ENCODE measurements at regions not wholly inside any gene's neighbourhood (a gene's known extent, or its start where the extent isn't known, plus 50 kb on each side); places are given as distances from the start of the nearest gene placed in this dataset.
"Not testable (repeated sequence)": the region's sequence is repeated elsewhere in the genome, so short reads cannot be mapped to it uniquely, and the experiment has no call there.

GRCh38 chr10:130964771-130965170 is 346.8 kb downstream of the TCERG1L start:
- H3K4me1 Mint-ChIP-seq (ENCODE audit: low read depth), result no peaks in the 10 kb centered on the region
- no peak overlapping the region for H3K27ac Mint-ChIP-seq
- no peak for DNase-seq (ENCODE audit: low spot score)
- no peaks in the 10 kb centered on the region for H3K9me3 Mint-ChIP-seq
- H3K36me3 Mint-ChIP-seq (ENCODE audit: low read depth), result no peaks in the 10 kb centered on the region
- H3K27me3 Mint-ChIP-seq (ENCODE audit: low read depth), result no peaks in the 10 kb centered on the region
- H3K4me3 Mint-ChIP-seq (ENCODE audit: low read depth), result no peak overlapping the region
- intact Hi-C loops (cut with micrococcal nuclease), result no loop called here

- no peaks in the 10 kb centered on the region for H3K27me3 Mint-ChIP-seq (ENCODE audit: low read depth)
- H3K4me1 Mint-ChIP-seq (ENCODE audit: low read depth), result no peaks in the 10 kb centered on the region
- H3K9me3 Mint-ChIP-seq, result no peaks in the 10 kb centered on the region
- no peak overlapping the region for H3K27ac Mint-ChIP-seq
- no peak for DNase-seq (ENCODE audit: low spot score)
- no peak overlapping the region for H3K4me3 Mint-ChIP-seq (ENCODE audit: low read depth)
- intact Hi-C loops (cut with micrococcal nuclease), result no loop called here
- no peaks in the 10 kb centered on the region for H3K36me3 Mint-ChIP-seq (ENCODE audit: low read depth)
Measured at GRCh38 chr10:130967161-130967560, 344.4 kb downstream of the TCERG1L start.

- no peak for DNase-seq (ENCODE audit: low spot score)
- H3K9me3 Mint-ChIP-seq, result no peaks in the 10 kb centered on the region
- no peak overlapping the region for H3K4me3 Mint-ChIP-seq (ENCODE audit: low read depth)
- no peaks in the 10 kb centered on the region for H3K4me1 Mint-ChIP-seq (ENCODE audit: low read depth)
- H3K27me3 Mint-ChIP-seq (ENCODE audit: low read depth), result no peaks in the 10 kb centered on the region
- intact Hi-C loops (cut with micrococcal nuclease), result no loop called here
- H3K27ac Mint-ChIP-seq, result no peak overlapping the region
- no peaks in the 10 kb centered on the region for H3K36me3 Mint-ChIP-seq (ENCODE audit: low read depth)
Measured at GRCh38 chr10:130967784-130968183, 343.7 kb downstream of the TCERG1L start.

GRCh38 chr10:130968511-130968910 is 343.0 kb downstream of the TCERG1L start:
- Mint-ChIP-seq H3K36me3 (ENCODE audit: low read depth) (no peaks in the 10 kb centered on the region), H3K9me3 (no peaks in the 10 kb centered on the region), H3K4me1 (ENCODE audit: low read depth) (no peaks in the 10 kb centered on the region), H3K27ac (no peak overlapping the region), H3K4me3 (ENCODE audit: low read depth) (no peak overlapping the region), H3K27me3 (ENCODE audit: low read depth) (no peaks in the 10 kb centered on the region)
- DNase-seq (ENCODE audit: low spot score), result no peak
- intact Hi-C loops (cut with micrococcal nuclease), result no loop called here

GRCh38 chr10:130968964-130969363 is 342.6 kb downstream of the TCERG1L start:
- intact Hi-C loops (cut with micrococcal nuclease), result no loop called here
- H3K27me3 Mint-ChIP-seq (ENCODE audit: low read depth), result no peaks in the 10 kb centered on the region
- DNase-seq (ENCODE audit: low spot score), result no peak
- no peaks in the 10 kb centered on the region for H3K36me3 Mint-ChIP-seq (ENCODE audit: low read depth)
- H3K27ac Mint-ChIP-seq, result no peak overlapping the region
- H3K9me3 Mint-ChIP-seq, result no peaks in the 10 kb centered on the region
- H3K4me3 Mint-ChIP-seq (ENCODE audit: low read depth), result no peak overlapping the region
- H3K4me1 Mint-ChIP-seq (ENCODE audit: low read depth), result no peaks in the 10 kb centered on the region

GRCh38 chr10:130969700-130970099 is 341.8 kb downstream of the TCERG1L start:
- no peak for DNase-seq (ENCODE audit: low spot score)
- H3K27me3 Mint-ChIP-seq (ENCODE audit: low read depth), result no peaks in the 10 kb centered on the region
- intact Hi-C loops (cut with micrococcal nuclease), result no loop called here

GRCh38 chr10:130970341-130971122 is 341.0 kb downstream of the TCERG1L start:
- H3K27ac Mint-ChIP-seq, result no peak overlapping the region
- no peaks in the 10 kb centered on the region for H3K36me3 Mint-ChIP-seq (ENCODE audit: low read depth)
- DNase-seq (ENCODE audit: low spot score), result no peak
- intact Hi-C loops (cut with micrococcal nuclease), result no loop called here
- H3K4me1 Mint-ChIP-seq (ENCODE audit: low read depth), result no peaks in the 10 kb centered on the region
- H3K9me3 Mint-ChIP-seq, result no peaks in the 10 kb centered on the region
- no peak overlapping the region for H3K4me3 Mint-ChIP-seq (ENCODE audit: low read depth)
- no peaks in the 10 kb centered on the region for H3K27me3 Mint-ChIP-seq (ENCODE audit: low read depth)

More at GRCh38 chr10:130969700-130970099, 341.8 kb downstream of the TCERG1L start:
- no peak overlapping the region for H3K27ac Mint-ChIP-seq
- no peaks in the 10 kb centered on the region for H3K4me1 Mint-ChIP-seq (ENCODE audit: low read depth)
- H3K4me3 Mint-ChIP-seq (ENCODE audit: low read depth), result no peak overlapping the region
- no peaks in the 10 kb centered on the region for H3K36me3 Mint-ChIP-seq (ENCODE audit: low read depth)
- H3K9me3 Mint-ChIP-seq, result no peaks in the 10 kb centered on the region

- Mint-ChIP-seq H3K4me1 (ENCODE audit: low read depth) (no peaks in the 10 kb centered on the region), H3K9me3 (no peaks in the 10 kb centered on the region), H3K27ac (no peak overlapping the region), H3K27me3 (ENCODE audit: low read depth) (no peaks in the 10 kb centered on the region), H3K4me3 (ENCODE audit: low read depth) (no peak overlapping the region), H3K36me3 (ENCODE audit: low read depth) (no peaks in the 10 kb centered on the region)
- intact Hi-C loops (cut with micrococcal nuclease), result no loop called here
- no peak for DNase-seq (ENCODE audit: low spot score)
Measured at GRCh38 chr10:130971123-130971435, 340.4 kb downstream of the TCERG1L start.

GRCh38 chr10:130973127-130973839 is 338.2 kb downstream of the TCERG1L start:
- Mint-ChIP-seq H3K9me3 (no peaks in the 10 kb centered on the region), H3K4me1 (ENCODE audit: low read depth) (no peaks in the 10 kb centered on the region), H3K36me3 (ENCODE audit: low read depth) (no peaks in the 10 kb centered on the region), H3K27ac (no peak overlapping the region), H3K27me3 (ENCODE audit: low read depth) (no peaks in the 10 kb centered on the region), H3K4me3 (ENCODE audit: low read depth) (no peak overlapping the region)
- DNase-seq (ENCODE audit: low spot score), result no peak
- intact Hi-C loops (cut with micrococcal nuclease), result no loop called here

GRCh38 chr10:130974166-130974565 is 337.4 kb downstream of the TCERG1L start:
- DNase-seq (ENCODE audit: low spot score), result no peak
- Mint-ChIP-seq H3K9me3 (no peaks in the 10 kb centered on the region), H3K27ac (no peak overlapping the region), H3K4me1 (ENCODE audit: low read depth) (no peaks in the 10 kb centered on the region), H3K4me3 (ENCODE audit: low read depth) (no peak overlapping the region), H3K27me3 (ENCODE audit: low read depth) (no peaks in the 10 kb centered on the region), H3K36me3 (ENCODE audit: low read depth) (no peaks in the 10 kb centered on the region)
- intact Hi-C loops (cut with micrococcal nuclease), result no loop called here

GRCh38 chr10:130975351-130975750 is 336.2 kb downstream of the TCERG1L start:
- H3K4me1 Mint-ChIP-seq (ENCODE audit: low read depth); H3K9me3 Mint-ChIP-seq; H3K27ac Mint-ChIP-seq; H3K4me3 Mint-ChIP-seq (ENCODE audit: low read depth); H3K27me3 Mint-ChIP-seq (ENCODE audit: low read depth); intact Hi-C loops (cut with micrococcal nuclease); DNase-seq (ENCODE audit: low spot score); H3K36me3 Mint-ChIP-seq (ENCODE audit: low read depth): not testable (repeated sequence)

GRCh38 chr10:130982802-130983201 is 328.7 kb downstream of the TCERG1L start:
- Mint-ChIP-seq H3K27me3 (ENCODE audit: low read depth) (no peaks in the 10 kb centered on the region), H3K27ac (no peak overlapping the region), H3K4me1 (ENCODE audit: low read depth) (no peaks in the 10 kb centered on the region), H3K9me3 (peaks cover 9% of the 10 kb centered on the region), H3K36me3 (ENCODE audit: low read depth) (no peaks in the 10 kb centered on the region), H3K4me3 (ENCODE audit: low read depth) (no peak overlapping the region)
- intact Hi-C loops (cut with micrococcal nuclease), result no loop called here
- no peak for DNase-seq (ENCODE audit: low spot score)

- DNase-seq (ENCODE audit: low spot score), result no peak
- Mint-ChIP-seq H3K4me3 (ENCODE audit: low read depth) (no peak overlapping the region), H3K4me1 (ENCODE audit: low read depth) (no peaks in the 10 kb centered on the region), H3K9me3 (peaks cover 9% of the 10 kb centered on the region), H3K36me3 (ENCODE audit: low read depth) (no peaks in the 10 kb centered on the region), H3K27ac (no peak overlapping the region), H3K27me3 (ENCODE audit: low read depth) (no peaks in the 10 kb centered on the region)
- intact Hi-C loops (cut with micrococcal nuclease), result no loop called here
Measured at GRCh38 chr10:130983749-130984148, 327.8 kb downstream of the TCERG1L start.
